GM19035 (cell line): ENCODE measurements at regions not wholly inside any gene's neighbourhood (a gene's known extent, or its start where the extent isn't known, plus 50 kb on each side); places are given as distances from the start of the nearest gene placed in this dataset.
"Not testable (repeated sequence)": the region's sequence is repeated elsewhere in the genome, so short reads cannot be mapped to it uniquely, and the experiment has no call there.

Source experiments
- ATAC-seq: cut with Tn5 transposase; IDR thresholded peaks from one replicate; pipeline ENCODE4 v1.9.1; 2021; ENCODE audit not compliant: unreplicated experiment

- ATAC-seq: no peak
Observed at GRCh38 chr2:41241325-41242000, 789.6 kb upstream of the SLC8A1 start.

DNA sequence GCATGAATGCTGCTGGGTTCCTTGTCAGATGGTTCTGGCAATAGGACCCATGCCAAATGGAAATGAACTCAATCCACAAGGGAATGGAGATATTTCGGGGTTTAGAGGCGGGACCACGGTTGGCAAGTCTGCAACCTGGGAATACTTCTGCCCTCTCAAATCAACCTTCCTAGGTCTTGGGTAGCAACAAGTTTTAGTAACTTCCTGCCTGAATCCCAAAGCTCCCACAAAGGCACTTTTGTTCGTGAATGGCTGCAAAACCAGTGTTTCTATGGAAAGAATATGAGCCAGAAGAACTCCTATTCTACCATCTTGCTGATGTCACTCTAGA, 790.1 kb upstream of the SLC8A1 start:
- ATAC-seq: no peak

DNA sequence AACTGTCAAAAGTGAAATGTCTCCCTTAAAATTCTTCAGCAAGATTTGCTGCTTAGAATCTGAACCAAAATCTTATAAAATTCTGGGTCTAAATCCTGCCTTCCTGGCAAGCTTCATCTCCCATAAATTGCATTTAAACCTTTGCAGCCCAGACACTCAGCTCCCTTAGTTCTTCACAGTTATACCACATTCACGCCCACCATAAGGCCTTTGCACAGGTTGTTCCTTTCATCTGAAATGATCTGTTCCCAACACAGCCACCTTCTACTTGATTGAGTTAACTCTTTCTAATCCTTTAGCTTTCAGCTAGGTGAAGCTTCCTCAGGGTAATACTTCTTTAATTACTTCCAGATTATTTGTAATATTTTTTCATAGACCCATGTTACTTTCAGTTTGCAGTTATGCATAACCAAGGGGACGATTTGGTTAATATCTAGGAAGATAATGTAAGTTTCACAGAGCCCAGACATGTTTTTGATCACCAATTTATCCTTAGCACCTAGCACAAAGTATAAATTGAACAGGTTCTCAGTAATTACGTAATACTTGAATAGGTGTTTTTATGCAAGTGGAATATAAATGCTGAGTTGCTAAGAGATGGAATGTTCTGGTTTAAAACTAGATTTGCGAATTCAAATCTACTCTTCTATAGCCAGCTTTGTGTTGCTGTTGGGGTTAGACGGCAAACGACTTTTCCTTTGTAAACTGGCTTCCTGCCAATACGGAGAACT, 779.7 kb upstream of the PKDCC start:
- ATAC-seq: no peak

DNA sequence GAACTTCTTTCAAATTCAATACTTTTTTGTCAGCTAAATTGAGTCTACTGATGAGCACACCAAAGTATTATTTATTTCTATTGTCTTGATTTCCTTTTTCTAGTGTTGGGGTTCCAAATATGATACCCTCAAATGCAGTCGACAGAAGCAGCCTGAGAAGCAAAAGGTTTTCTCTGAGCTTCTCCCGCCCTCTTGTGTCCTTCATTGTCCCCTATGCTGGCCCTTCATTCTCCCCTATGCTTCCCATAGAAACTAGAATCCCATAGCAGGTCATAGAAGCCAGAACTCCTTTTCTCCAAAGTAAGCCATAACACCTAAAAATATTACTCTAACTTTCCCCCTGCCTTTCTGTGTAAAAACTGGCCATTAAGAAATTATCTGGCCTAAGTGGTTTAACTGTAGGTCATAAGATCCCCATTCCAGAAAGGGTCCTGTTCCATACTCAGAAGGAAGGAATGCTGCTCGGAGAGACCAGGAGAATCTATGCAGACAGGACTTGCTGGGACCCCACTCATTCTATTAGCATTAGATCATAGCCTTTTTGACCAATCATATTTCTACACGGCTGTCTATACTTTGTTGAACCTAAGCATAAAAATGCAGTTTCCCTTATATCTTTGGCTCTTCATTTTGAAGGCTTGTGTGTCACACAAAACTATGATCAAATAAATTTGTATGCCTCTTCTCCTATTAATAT, 764.6 kb upstream of the PKDCC start:
- no peak for ATAC-seq

GRCh38 chr2:41293491-41293890, 754.3 kb upstream of the PKDCC start:
- no peak for ATAC-seq

- no peak for ATAC-seq
Observed at GRCh38 chr2:41294331-41294730, 753.5 kb upstream of the PKDCC start.

DNA sequence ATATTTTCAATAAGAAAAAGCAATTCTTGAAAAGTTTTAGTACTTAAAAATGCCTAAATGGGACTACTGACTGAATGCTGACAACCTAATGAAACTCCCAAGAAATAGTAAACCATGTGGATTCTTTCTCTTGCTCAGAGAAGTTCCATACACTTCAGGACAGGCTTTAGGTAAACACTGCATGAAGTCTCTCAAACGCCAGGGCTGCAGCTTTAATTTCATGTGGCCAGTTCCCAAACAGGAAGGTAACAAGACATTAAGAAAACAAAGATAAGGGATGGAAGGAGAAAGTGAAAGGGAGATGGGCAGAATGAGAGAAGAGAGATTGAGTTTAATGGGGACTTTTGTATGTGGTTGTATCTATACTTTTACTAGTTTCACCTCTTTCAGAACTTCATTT, 734.7 kb upstream of the PKDCC start:
- ATAC-seq: no peak

DNA sequence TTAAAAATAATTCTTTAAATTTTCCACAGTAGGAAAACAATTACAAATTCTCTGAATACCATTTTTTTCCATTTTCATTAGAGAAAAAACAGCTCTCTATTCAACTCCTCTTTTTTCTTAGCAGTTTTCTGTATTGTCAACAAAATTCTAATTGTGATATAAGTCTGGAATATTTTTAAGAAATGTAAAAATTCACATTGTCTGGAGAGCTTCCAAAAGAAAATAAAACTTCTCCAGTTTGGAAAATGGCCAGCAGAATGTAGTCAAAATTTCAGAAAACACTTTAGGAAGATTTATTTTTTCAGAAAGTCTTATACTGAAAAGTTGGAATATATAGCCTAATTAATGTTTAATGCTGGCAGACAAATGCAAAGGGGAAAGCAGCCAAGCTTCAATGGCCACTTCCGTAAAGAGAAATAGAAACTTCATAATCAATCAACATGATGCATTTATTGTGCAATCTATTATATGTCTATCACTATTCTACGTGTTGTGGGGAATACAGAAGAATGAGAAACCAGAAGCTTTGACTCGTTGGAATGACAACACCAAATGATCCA, 733.2 kb upstream of the PKDCC start:
- no peak for ATAC-seq

- no peak for ATAC-seq
Observed at GRCh38 chr2:41319437-41319836, 728.4 kb upstream of the PKDCC start.

GRCh38 chr2:41320491-41320890, 727.3 kb upstream of the PKDCC start:
- ATAC-seq: no peak

- no peak for ATAC-seq
Observed at GRCh38 chr2:41321351-41321750, 726.5 kb upstream of the PKDCC start.

- no peak for ATAC-seq
Observed at GRCh38 chr2:41326851-41327250, 721.0 kb upstream of the PKDCC start.

DNA sequence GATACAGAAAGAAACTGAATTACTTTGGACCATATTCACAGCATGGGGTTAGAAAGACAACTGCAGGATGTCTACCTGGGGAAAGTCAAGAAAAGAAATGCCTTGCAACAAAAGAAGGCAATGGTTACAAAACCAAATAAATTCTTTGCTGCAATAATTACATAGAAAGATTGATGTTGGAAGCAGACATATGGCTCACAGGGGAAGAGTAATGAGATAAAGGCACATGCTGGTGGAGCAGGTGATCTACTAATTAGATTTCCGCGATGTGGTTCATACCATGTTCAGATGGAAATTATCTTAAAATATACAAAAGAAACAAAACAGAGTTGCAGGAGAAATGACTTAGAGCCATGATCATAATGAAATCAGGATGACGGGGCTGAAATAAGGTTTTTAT, 718.8 kb upstream of the PKDCC start:
- no peak for ATAC-seq

GRCh38 chr2:41334159-41334558, 713.7 kb upstream of the PKDCC start:
- no peak for ATAC-seq

DNA sequence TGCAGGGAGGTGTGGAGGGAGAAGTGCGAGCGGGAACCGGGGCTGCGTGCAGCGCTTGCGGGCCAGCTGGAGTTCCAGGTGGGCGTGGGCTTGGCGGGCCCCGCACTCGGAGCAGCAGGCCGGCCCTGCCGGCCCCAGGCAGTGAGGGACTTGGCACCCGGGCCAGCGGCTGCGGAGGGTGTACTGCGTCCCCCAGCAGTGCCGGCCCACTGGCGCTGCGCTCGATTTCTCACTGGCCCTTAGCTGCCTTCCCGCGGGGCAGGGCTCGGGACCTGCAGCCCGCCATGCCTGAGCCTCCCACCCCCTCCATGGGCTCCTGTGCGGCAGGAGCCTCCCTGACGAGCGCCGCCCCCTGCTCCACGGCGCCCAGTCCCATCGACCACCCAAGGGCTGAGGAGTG, 712.2 kb upstream of the PKDCC start:
- ATAC-seq: not testable (repeated sequence)

DNA sequence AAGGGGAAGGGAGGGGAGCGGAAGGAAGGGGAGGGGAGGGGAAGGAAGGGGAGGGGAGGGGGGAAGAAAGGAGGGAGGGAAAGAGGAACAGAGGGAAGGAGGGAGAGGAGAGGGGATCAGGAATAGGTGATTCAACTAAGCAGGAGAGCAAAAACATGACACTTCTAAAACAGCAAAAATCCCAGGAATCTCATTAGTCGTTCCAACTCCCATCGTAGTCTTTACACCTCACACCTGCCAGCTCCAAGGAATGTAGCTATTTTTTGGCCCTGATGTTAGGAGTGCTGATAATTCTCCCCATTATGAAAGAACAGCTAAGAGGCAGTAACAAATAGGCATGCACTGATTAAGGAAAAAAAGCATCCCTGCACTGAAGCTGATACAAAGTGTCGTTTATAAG, 709.9 kb upstream of the PKDCC start:
- no peak for ATAC-seq

DNA sequence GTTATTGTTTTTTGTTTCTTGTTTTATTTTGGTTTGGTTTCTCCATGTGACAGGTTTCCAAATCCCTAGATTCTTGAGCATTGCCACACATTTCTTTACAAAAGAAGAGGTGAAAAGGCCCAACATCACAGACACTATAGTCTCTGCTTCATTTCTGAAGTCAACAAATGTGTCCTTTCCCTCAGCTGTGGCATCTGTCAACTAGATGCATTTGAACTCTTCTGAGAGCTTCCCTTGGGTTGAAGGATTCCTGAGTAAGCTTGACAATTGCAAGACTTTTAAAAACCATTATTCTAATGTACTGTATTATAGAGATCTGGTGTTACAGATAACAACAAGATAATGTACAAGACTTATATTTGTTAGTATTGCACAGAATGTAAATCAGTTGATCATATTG, 703.3 kb upstream of the PKDCC start:
- ATAC-seq: no peak

- ATAC-seq: no peak
Observed at GRCh38 chr2:41353060-41353459, 694.8 kb upstream of the PKDCC start.

GRCh38 chr2:41355794-41356193, 692.0 kb upstream of the PKDCC start:
- no peak for ATAC-seq

DNA sequence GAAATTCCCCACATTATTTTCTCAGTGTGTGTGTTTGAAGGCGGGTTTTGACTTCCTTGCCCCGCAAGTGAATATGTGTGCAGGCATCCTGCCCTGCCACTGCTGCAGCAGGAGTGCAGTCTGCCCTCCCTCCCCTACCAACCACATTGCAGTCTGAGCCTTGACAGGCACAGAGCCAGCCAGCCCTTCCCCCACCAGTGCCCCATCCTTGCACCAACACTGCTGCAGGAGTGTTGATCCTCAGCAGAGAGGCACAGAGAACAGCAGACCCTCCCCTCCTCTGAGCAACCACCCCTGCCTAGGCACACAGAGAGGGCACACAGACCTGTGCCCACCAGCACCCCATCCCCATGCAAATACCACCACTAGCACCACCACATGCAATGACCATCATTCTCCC, 683.0 kb upstream of the PKDCC start:
- no peak for ATAC-seq

GRCh38 chr2:41375901-41376300, 671.9 kb upstream of the PKDCC start:
- ATAC-seq: no peak

GRCh38 chr2:41377837-41378236, 670.0 kb upstream of the PKDCC start:
- ATAC-seq: no peak
